OCI-LY3 (cell line): ENCODE measurements at regions not wholly inside any gene's neighbourhood (a gene's known extent, or its start where the extent isn't known, plus 50 kb on each side); places are given as distances from the start of the nearest gene placed in this dataset.

Experiments
- EZH2phosphoT487 ChIP-seq: fragments of 200-600 bp; shearing (Covaris generic); IDR thresholded peaks from 2 replicates; pipeline ENCODE4 v1.6.1; 2018; ENCODE audit warnings: antibody characterized with exemption, mixed run types, low read depth
- TF ChIP-seq, protein P1 (sequence below): fragments of 200-600, 300-600 bp; sonication (generic); IDR thresholded peaks from 2 replicates; pipeline ENCODE4 v1.5.1; 2014; ENCODE audit warnings: antibody characterized with exemption, low read length, low read depth

DNA sequence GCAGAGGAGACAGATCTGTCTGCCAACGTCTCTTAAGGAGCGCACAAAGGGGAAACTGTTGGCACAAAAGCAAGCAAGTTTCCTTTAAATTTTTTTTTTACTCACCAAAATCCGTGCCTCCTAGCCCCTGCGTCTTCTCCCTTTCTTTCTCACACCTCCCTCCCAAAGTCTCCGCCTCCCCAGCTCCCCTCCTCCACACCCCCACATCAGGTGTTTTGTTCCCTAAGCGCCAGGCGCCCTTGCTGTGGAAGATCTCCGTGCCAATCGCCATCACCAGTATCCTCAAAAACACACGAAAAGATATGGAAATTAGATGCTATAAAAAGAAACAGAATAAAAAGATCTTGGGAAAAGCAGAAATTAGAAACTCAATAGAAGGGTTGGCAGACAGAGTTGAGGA is 87.6 kb downstream of the DRD1 start:
- TF ChIP-seq, protein P1, sequence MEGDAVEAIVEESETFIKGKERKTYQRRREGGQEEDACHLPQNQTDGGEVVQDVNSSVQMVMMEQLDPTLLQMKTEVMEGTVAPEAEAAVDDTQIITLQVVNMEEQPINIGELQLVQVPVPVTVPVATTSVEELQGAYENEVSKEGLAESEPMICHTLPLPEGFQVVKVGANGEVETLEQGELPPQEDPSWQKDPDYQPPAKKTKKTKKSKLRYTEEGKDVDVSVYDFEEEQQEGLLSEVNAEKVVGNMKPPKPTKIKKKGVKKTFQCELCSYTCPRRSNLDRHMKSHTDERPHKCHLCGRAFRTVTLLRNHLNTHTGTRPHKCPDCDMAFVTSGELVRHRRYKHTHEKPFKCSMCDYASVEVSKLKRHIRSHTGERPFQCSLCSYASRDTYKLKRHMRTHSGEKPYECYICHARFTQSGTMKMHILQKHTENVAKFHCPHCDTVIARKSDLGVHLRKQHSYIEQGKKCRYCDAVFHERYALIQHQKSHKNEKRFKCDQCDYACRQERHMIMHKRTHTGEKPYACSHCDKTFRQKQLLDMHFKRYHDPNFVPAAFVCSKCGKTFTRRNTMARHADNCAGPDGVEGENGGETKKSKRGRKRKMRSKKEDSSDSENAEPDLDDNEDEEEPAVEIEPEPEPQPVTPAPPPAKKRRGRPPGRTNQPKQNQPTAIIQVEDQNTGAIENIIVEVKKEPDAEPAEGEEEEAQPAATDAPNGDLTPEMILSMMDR, result no peak
- no peak for TF ChIP-seq EZH2phosphoT487
